Hepatocyte (in vitro differentiated cells): ENCODE measurements at regions not wholly inside any gene's neighbourhood (a gene's known extent, or its start where the extent isn't known, plus 50 kb on each side); places are given as distances from the start of the nearest gene placed in this dataset.

ENCODE experiments used
- CTCF ChIP-seq: fragments of 200-600 bp; sonication (generic); IDR thresholded peaks from 2 replicates; pipeline ENCODE4 v1.5.1; 2016; ENCODE audit warnings: antibody characterized with exemption, mild to moderate bottlenecking; ENCODE audit not compliant: poor library complexity
- EZH2 ChIP-seq: fragments of 200-600 bp; sonication (generic); IDR thresholded peaks from 2 replicates; pipeline ENCODE4 v1.6.1; 2016; ENCODE audit warnings: antibody characterized with exemption, mild to moderate bottlenecking, borderline replicate concordance
- EZH2phosphoT487 ChIP-seq: fragments of 200-600 bp; sonication (generic); IDR thresholded peaks from one replicate; pipeline ENCODE4 v1.6.1; 2018; ENCODE audit warnings: antibody characterized with exemption, mild to moderate bottlenecking, low read depth, moderate library complexity; ENCODE audit not compliant: unreplicated experiment, severe bottlenecking

DNA sequence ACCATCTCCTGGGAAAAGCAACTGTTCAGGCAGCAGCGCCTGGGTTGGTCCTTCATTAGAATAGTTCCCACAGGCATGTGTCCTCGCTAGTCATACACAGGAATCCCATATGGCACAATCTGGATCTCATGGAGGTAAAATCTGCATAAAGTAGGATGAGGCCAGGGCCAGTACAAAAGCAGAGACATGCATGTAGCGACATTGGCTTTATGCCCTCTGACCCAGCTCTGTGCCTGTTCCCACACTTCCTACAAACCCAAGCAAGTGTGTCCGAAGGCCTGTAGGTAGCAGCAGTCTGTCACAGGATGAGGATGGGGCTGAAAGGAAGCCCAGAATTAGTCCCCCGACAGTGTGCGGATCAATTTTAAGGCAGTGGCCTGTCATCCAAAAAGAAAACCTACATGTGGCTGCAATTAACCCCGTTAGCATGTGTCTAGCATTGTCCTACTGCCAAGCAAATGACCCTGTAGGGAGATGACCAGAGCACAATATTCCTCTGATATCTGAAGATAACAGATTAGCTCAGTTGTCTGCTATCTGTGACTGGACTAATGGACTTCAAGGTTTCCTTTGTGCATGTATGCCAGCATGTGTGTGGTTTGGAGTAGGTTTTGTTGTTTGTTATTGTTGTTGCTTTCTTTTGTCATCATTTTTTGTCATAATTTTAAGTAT, 178.8 kb downstream of the TMEM161B start:
- TF ChIP-seq CTCF (no peak), EZH2 (no peak), EZH2phosphoT487 (no peak)
